Chondrocyte (in vitro differentiated cells): ENCODE measurements at regions not wholly inside any gene's neighbourhood (a gene's known extent, or its start where the extent isn't known, plus 50 kb on each side); places are given as distances from the start of the nearest gene placed in this dataset.
"Not testable (repeated sequence)": the region's sequence is repeated elsewhere in the genome, so short reads cannot be mapped to it uniquely, and the experiment has no call there.

Source experiments
- DNase-seq: peaks from one replicate; pipeline ENCODE4 v3.0.0; 2021; ENCODE audit warnings: mixed read lengths, low spot score
- H3K27ac Mint-ChIP-seq: one replicate; pipeline ENCODE4 v1.8.0; 2021; ENCODE audit warnings: mild to moderate bottlenecking, moderate library complexity, mixed read lengths; ENCODE audit not compliant: unreplicated experiment
- H3K27me3 Mint-ChIP-seq: 2 replicates; pipeline ENCODE4 v1.8.0; 2021; ENCODE audit warnings: low read depth, mixed read lengths
- H3K36me3 Mint-ChIP-seq: 2 replicates; pipeline ENCODE4 v1.8.0; 2021; ENCODE audit warnings: low read depth, mixed read lengths
- H3K4me1 Mint-ChIP-seq: 2 replicates; pipeline ENCODE4 v1.8.0; 2021; ENCODE audit warnings: low read depth, mild to moderate bottlenecking, mixed read lengths
- H3K4me3 Mint-ChIP-seq: one replicate; pipeline ENCODE4 v1.8.0; 2021; ENCODE audit warnings: mild to moderate bottlenecking, moderate library complexity, mixed read lengths; ENCODE audit not compliant: unreplicated experiment
- H3K9me3 Mint-ChIP-seq: 2 replicates; pipeline ENCODE4 v1.8.0; 2021; ENCODE audit warnings: low read depth, mixed read lengths
- CTCF ChIP-seq: fragments of 200-600 bp; sonication (generic); IDR thresholded peaks from 2 replicates; pipeline ENCODE4 v1.5.0; 2021; ENCODE audit warnings: antibody characterized with exemption, mild to moderate bottlenecking, moderate library complexity

DNA sequence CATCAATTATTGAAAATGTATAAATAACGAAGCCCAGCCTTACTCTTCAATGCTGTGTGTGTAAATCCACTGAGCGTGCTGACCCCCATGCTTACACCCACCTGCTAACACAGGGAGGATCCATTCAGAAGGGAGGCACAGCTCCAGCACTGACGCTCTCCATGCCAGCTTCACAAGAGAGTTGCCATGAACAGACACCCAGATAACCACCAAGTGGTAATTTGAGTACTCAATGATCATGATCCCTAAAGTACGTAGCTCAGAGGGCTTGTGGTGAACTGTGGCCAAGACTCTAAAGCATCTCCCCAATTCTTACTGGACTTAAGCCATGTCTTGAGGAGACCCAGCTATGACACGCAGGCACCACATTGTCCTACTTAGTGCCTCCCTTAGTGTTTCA, 98.7 kb downstream of the IGLL1 start:
- Mint-ChIP-seq H3K4me1 (no peaks in the 10 kb centered on the region), H3K27me3 (peaks cover 6% of the 10 kb centered on the region)
- DNase-seq, result no peak

GRCh38 chr22:23478175-23478574, 101.9 kb downstream of the IGLL1 start:
- TF ChIP-seq CTCF, result no peak
- no peaks in the 10 kb centered on the region for H3K36me3 Mint-ChIP-seq
- peaks cover 10% of the 10 kb centered on the region for H3K9me3 Mint-ChIP-seq
- no peak overlapping the region for H3K4me3 Mint-ChIP-seq
- H3K27me3 Mint-ChIP-seq, result peaks cover 8% of the 10 kb centered on the region
- no peak overlapping the region for H3K27ac Mint-ChIP-seq
- DNase-seq, result no peak
- no peaks in the 10 kb centered on the region for H3K4me1 Mint-ChIP-seq

More for the DNA sequence above, 98.7 kb downstream of the IGLL1 start:
- H3K36me3 Mint-ChIP-seq, result no peaks in the 10 kb centered on the region
- no peak for TF ChIP-seq CTCF
- H3K4me3 Mint-ChIP-seq, result no peak overlapping the region
- H3K27ac Mint-ChIP-seq, result no peak overlapping the region
- peaks cover 10% of the 10 kb centered on the region for H3K9me3 Mint-ChIP-seq

DNA sequence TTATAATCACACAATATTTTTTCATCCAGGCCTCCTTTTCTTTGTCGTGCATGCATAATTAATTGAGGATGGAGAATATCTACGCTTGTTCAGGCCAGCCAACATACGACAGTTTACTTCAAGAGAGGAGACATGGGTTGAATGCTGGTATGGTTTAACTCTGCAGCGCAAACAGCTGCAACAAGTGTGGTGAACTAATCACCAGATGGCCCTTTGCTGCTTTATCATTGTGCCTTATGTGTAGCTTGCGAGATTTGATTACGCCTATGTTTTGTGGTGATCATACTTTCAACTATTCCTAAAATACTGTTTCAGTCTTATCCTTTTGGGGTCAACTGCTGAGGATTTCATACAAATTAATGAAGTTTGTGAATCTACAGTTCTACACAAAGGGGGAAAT, 105.6 kb downstream of the IGLL1 start:
- not testable (repeated sequence) for H3K27ac Mint-ChIP-seq, H3K36me3 Mint-ChIP-seq, H3K4me3 Mint-ChIP-seq, DNase-seq, H3K27me3 Mint-ChIP-seq, H3K9me3 Mint-ChIP-seq, H3K4me1 Mint-ChIP-seq

DNA sequence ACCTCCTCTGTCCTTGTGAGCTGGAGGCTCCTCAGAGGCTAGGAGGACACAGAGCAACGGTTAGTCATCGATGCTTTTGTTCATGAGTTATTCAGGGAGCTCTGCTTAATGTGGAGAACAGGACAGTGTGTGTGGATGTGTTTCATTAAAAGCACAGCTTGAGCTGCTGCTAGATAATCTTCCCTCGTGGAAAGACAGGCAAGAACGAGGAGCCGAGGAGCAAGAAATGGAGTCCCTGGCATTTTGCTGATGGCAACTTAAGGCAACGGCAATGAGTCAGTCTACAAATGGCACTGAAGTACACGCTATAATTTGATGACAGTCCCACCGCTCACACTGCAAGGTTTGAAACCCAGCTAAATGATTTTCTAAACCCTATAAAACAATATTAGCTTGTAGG, 106.2 kb downstream of the IGLL1 start:
- peaks cover 3% of the 10 kb centered on the region for H3K27me3 Mint-ChIP-seq
- TF ChIP-seq CTCF, result no peak
- H3K4me3 Mint-ChIP-seq, result no peak overlapping the region
- DNase-seq, result no peak
- H3K4me1 Mint-ChIP-seq, result no peaks in the 10 kb centered on the region
- peaks cover 8% of the 10 kb centered on the region for H3K9me3 Mint-ChIP-seq
- H3K36me3 Mint-ChIP-seq, result no peaks in the 10 kb centered on the region
- no peak overlapping the region for H3K27ac Mint-ChIP-seq

GRCh38 chr22:23472376-23472775, 107.7 kb downstream of the IGLL1 start:
- not testable (repeated sequence) for DNase-seq, H3K27me3 Mint-ChIP-seq, H3K4me1 Mint-ChIP-seq, H3K9me3 Mint-ChIP-seq, H3K27ac Mint-ChIP-seq, H3K36me3 Mint-ChIP-seq, H3K4me3 Mint-ChIP-seq

DNA sequence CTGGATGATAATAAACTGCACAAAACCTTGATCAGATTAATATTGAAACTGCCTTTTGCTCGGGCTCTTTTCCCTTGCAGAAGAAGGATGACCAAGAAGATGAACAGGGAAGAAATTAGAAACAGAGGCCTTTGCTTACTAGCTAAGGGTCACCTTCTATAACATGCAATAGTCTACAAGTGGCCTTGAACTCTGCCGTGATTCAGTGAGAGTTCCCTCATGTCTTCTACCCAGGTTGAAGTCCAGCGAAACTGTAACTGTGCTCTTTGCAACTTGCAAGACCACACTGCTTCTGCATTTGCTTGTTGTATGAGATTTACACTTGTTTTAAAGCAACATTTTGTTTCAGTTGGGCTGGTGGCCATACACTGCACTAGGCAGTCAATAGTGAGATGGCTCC, 108.4 kb downstream of the IGLL1 start:
- DNase-seq, result no peak
- no peak overlapping the region for H3K27ac Mint-ChIP-seq
- no peak for TF ChIP-seq CTCF
- peaks cover 3% of the 10 kb centered on the region for H3K27me3 Mint-ChIP-seq
- H3K4me1 Mint-ChIP-seq, result no peaks in the 10 kb centered on the region
- H3K9me3 Mint-ChIP-seq, result no peaks in the 10 kb centered on the region
- H3K36me3 Mint-ChIP-seq, result no peaks in the 10 kb centered on the region
- no peak overlapping the region for H3K4me3 Mint-ChIP-seq
